WTC11 (cell line): ENCODE measurements at regions not wholly inside any gene's neighbourhood (a gene's known extent, or its start where the extent isn't known, plus 50 kb on each side); places are given as distances from the start of the nearest gene placed in this dataset.

Experiments
- ATAC-seq: fragments of 200-7000 bp; cut with Tn5 transposase; 2 replicates; pipeline ENCODE4 v1.10.0; 2021; ENCODE audit warnings: mild to moderate bottlenecking, moderate library complexity
- CTCF ChIA-PET: fragments of 300-600 bp; sonication (Branson Sonifier 250); formaldehyde crosslinking; loops from one replicate; lab custom pipeline; 2021; ENCODE audit warnings: antibody characterized with exemption; lab: Charles Lee
- POLR2A ChIA-PET: fragments of 350-600 bp; sonication (Branson Sonifier 250); formaldehyde crosslinking; loops from one replicate; lab custom pipeline; 2021; ENCODE audit warnings: antibody characterized with exemption; lab: Charles Lee
- DNase-seq: peaks from one replicate; pipeline ENCODE4 v3.0.0; 2021; ENCODE audit warnings: low spot score
- H3K27ac Mint-ChIP-seq: 2 replicates; pipeline ENCODE4 v1.8.0; 2021; ENCODE audit warnings: mixed read lengths
- H3K27me3 Mint-ChIP-seq: 2 replicates; pipeline ENCODE4 v1.8.0; 2021; ENCODE audit warnings: low read depth, mild to moderate bottlenecking, moderate library complexity, mixed read lengths
- H3K36me3 Mint-ChIP-seq: 2 replicates; pipeline ENCODE4 v1.8.0; 2021; ENCODE audit warnings: mixed read lengths
- H3K4me1 Mint-ChIP-seq: 2 replicates; pipeline ENCODE4 v1.8.0; 2022; ENCODE audit warnings: mixed read lengths
- H3K4me3 Mint-ChIP-seq: 2 replicates; pipeline ENCODE4 v1.8.0; 2021; ENCODE audit warnings: mild to moderate bottlenecking, moderate library complexity, mixed read lengths
- H3K9me3 Mint-ChIP-seq: 2 replicates; pipeline ENCODE4 v1.8.0; 2021; ENCODE audit warnings: mixed read lengths
- CBFB ChIP-seq: sonication (generic); formaldehyde crosslinking; IDR thresholded peaks from 2 replicates; pipeline ENCODE4 v1.8.1; 2022; ENCODE audit warnings: mild to moderate bottlenecking, low read depth, missing genetic modification reagents
- CREM ChIP-seq: sonication (generic); formaldehyde crosslinking; IDR thresholded peaks from 2 replicates; pipeline ENCODE4 v1.8.1; 2022; ENCODE audit warnings: mild to moderate bottlenecking, missing genetic modification reagents, moderate library complexity
- GABPB1 ChIP-seq: sonication (generic); formaldehyde crosslinking; IDR thresholded peaks from 2 replicates; pipeline ENCODE4 v1.8.1; 2023; ENCODE audit warnings: mild to moderate bottlenecking, missing genetic modification reagents
- JUN ChIP-seq: sonication (generic); formaldehyde crosslinking; IDR thresholded peaks from 2 replicates; pipeline ENCODE4 v1.8.0; 2023; ENCODE audit warnings: mild to moderate bottlenecking, missing genetic modification reagents
- NFYB ChIP-seq: sonication (generic); formaldehyde crosslinking; conservative IDR thresholded peaks from 2 replicates; pipeline ENCODE4 v1.8.0; 2022; ENCODE audit warnings: low read depth, missing genetic modification reagents
- NR2C2 ChIP-seq: sonication (generic); formaldehyde crosslinking; IDR thresholded peaks from 2 replicates; pipeline ENCODE4 v1.8.0; 2022; ENCODE audit warnings: mild to moderate bottlenecking, missing genetic modification reagents
- NR3C1 ChIP-seq: sonication (generic); formaldehyde crosslinking; conservative IDR thresholded peaks from 2 replicates; pipeline ENCODE4 v1.8.1; 2023; ENCODE audit warnings: low read depth, mild to moderate bottlenecking, missing genetic modification reagents
- PREB ChIP-seq: sonication (generic); formaldehyde crosslinking; IDR thresholded peaks from 2 replicates; pipeline ENCODE4 v1.8.1; 2022; ENCODE audit warnings: mild to moderate bottlenecking, missing genetic modification reagents, moderate library complexity, borderline replicate concordance
- SOX15 ChIP-seq: fragments of 250-450 bp; sonication (Bioruptor Pico); IDR thresholded peaks from 2 replicates; pipeline ENCODE4 v1.9.0; 2021; ENCODE audit warnings: mild to moderate bottlenecking
- ZNF396 ChIP-seq: fragments of 250-450 bp; sonication (Bioruptor Pico); IDR thresholded peaks from 2 replicates; pipeline ENCODE4 v1.8.0; 2021; ENCODE audit warnings: mild to moderate bottlenecking, moderate library complexity, borderline replicate concordance
- ZNF416 ChIP-seq: fragments of 250-450 bp; sonication (Bioruptor Pico); IDR thresholded peaks from 2 replicates; pipeline ENCODE4 v1.9.0; 2021; ENCODE audit warnings: mild to moderate bottlenecking, inconsistent platforms
- ZNF512 ChIP-seq: sonication (generic); formaldehyde crosslinking; IDR thresholded peaks from 2 replicates; pipeline ENCODE4 v1.8.1; 2022; ENCODE audit warnings: missing genetic modification reagents, borderline replicate concordance
- ZNF671 ChIP-seq: fragments of 250-450 bp; sonication (Bioruptor Pico); IDR thresholded peaks from 2 replicates; pipeline ENCODE4 v1.8.0; 2021; ENCODE audit warnings: mild to moderate bottlenecking
- TF ChIP-seq, protein P1 (sequence below): sonication (generic); formaldehyde crosslinking; IDR thresholded peaks from 2 replicates; pipeline ENCODE4 v1.8.0; 2023; ENCODE audit warnings: missing genetic modification reagents, mild to moderate bottlenecking, borderline replicate concordance
- TF ChIP-seq, protein P2 (sequence below): fragments of 250-450 bp; sonication (Bioruptor Pico); IDR thresholded peaks from 2 replicates; pipeline ENCODE4 v2.1.2; 2022; ENCODE audit warnings: mild to moderate bottlenecking, moderate library complexity
- TF ChIP-seq, protein P3 (sequence below): sonication (generic); formaldehyde crosslinking; IDR thresholded peaks from 2 replicates; pipeline ENCODE4 v1.8.1; 2023; ENCODE audit warnings: mild to moderate bottlenecking, moderate library complexity, missing genetic modification reagents
- TF ChIP-seq, protein P4 (sequence below): sonication (generic); formaldehyde crosslinking; IDR thresholded peaks from 2 replicates; pipeline ENCODE4 v1.8.1; 2023; ENCODE audit warnings: mild to moderate bottlenecking, missing genetic modification reagents
- TF ChIP-seq, protein P5 (sequence below): fragments of 250-450 bp; sonication (Bioruptor Pico); IDR thresholded peaks from 2 replicates; pipeline ENCODE4 v1.9.0; 2021; ENCODE audit warnings: moderate library complexity, mild to moderate bottlenecking, inconsistent platforms, borderline replicate concordance

DNA sequence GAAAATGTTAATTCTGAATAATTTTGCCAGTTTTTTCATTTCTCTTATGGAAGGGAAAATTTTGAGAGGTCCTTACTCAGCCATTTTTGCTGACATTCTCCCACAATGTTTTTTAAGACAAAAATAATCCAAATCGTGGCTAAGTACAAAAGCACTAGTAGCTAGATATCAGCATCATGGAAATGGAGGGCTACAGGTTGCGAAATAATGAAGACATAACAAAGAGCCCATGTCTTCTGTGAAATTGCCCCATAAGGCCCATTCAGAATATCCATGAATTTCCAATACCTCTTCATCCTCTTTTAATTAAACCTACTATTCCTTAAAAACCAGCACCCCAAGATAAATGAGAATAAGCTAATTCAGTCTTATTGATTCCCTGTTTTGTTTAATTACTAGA, 107.4 kb downstream of the HNRNPD start:
- Mint-ChIP-seq H3K9me3 (peaks cover 12% of the 10 kb centered on the region), H3K4me3 (no peak overlapping the region)
- CTCF ChIA-PET: interaction anchor here (1.5 kb wide), 1 partner anchor 18 kb away, joined by 10 read pairs; no protein-coding TSS in a partner anchor

More for the DNA sequence above, 107.4 kb downstream of the HNRNPD start:
- ATAC-seq (no peak), DNase-seq (no peak)
- Mint-ChIP-seq H3K36me3 (no peaks in the 10 kb centered on the region), H3K27me3 (no peaks in the 10 kb centered on the region), H3K4me1 (peaks cover 14% of the 10 kb centered on the region), H3K27ac (no peak overlapping the region)
- TF ChIP-seq PREB: no peak
- no peak for TF ChIP-seq NR2C2 (CRISPR knock-in tag)
- TF ChIP-seq CREM (CRISPR knock-in tag): no peak
- TF ChIP-seq ZNF671: no peak
- no peak for TF ChIP-seq NR3C1 (CRISPR knock-in tag)
- TF ChIP-seq, protein P1, sequence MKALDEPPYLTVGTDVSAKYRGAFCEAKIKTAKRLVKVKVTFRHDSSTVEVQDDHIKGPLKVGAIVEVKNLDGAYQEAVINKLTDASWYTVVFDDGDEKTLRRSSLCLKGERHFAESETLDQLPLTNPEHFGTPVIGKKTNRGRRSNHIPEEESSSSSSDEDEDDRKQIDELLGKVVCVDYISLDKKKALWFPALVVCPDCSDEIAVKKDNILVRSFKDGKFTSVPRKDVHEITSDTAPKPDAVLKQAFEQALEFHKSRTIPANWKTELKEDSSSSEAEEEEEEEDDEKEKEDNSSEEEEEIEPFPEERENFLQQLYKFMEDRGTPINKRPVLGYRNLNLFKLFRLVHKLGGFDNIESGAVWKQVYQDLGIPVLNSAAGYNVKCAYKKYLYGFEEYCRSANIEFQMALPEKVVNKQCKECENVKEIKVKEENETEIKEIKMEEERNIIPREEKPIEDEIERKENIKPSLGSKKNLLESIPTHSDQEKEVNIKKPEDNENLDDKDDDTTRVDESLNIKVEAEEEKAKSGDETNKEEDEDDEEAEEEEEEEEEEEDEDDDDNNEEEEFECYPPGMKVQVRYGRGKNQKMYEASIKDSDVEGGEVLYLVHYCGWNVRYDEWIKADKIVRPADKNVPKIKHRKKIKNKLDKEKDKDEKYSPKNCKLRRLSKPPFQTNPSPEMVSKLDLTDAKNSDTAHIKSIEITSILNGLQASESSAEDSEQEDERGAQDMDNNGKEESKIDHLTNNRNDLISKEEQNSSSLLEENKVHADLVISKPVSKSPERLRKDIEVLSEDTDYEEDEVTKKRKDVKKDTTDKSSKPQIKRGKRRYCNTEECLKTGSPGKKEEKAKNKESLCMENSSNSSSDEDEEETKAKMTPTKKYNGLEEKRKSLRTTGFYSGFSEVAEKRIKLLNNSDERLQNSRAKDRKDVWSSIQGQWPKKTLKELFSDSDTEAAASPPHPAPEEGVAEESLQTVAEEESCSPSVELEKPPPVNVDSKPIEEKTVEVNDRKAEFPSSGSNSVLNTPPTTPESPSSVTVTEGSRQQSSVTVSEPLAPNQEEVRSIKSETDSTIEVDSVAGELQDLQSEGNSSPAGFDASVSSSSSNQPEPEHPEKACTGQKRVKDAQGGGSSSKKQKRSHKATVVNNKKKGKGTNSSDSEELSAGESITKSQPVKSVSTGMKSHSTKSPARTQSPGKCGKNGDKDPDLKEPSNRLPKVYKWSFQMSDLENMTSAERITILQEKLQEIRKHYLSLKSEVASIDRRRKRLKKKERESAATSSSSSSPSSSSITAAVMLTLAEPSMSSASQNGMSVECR: no peak
- no peak for TF ChIP-seq SOX15 (CRISPR knock-in tag)
- TF ChIP-seq ZNF396 (CRISPR knock-in tag): no peak
- no peak for TF ChIP-seq ZNF512 (CRISPR knock-in tag)
- no peak for TF ChIP-seq JUN (CRISPR knock-in tag)
- TF ChIP-seq GABPB1 (CRISPR knock-in tag): no peak
- TF ChIP-seq, protein P2, sequence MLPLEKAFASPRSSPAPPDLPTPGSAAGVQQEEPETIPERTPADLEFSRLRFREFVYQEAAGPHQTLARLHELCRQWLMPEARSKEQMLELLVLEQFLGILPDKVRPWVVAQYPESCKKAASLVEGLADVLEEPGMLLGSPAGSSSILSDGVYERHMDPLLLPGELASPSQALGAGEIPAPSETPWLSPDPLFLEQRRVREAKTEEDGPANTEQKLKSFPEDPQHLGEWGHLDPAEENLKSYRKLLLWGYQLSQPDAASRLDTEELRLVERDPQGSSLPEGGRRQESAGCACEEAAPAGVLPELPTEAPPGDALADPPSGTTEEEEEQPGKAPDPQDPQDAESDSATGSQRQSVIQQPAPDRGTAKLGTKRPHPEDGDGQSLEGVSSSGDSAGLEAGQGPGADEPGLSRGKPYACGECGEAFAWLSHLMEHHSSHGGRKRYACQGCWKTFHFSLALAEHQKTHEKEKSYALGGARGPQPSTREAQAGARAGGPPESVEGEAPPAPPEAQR (CRISPR knock-in tag): no peak
- TF ChIP-seq ZNF416 (CRISPR knock-in tag): no peak
- TF ChIP-seq, protein P3, sequence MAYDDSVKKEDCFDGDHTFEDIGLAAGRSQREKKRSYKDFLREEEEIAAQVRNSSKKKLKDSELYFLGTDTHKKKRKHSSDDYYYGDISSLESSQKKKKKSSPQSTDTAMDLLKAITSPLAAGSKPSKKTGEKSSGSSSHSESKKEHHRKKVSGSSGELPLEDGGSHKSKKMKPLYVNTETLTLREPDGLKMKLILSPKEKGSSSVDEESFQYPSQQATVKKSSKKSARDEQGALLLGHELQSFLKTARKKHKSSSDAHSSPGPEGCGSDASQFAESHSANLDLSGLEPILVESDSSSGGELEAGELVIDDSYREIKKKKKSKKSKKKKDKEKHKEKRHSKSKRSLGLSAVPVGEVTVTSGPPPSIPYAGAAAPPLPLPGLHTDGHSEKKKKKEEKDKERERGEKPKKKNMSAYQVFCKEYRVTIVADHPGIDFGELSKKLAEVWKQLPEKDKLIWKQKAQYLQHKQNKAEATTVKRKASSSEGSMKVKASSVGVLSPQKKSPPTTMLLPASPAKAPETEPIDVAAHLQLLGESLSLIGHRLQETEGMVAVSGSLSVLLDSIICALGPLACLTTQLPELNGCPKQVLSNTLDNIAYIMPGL (CRISPR knock-in tag): no peak
- no peak for TF ChIP-seq NFYB (CRISPR knock-in tag)
- TF ChIP-seq, protein P4, sequence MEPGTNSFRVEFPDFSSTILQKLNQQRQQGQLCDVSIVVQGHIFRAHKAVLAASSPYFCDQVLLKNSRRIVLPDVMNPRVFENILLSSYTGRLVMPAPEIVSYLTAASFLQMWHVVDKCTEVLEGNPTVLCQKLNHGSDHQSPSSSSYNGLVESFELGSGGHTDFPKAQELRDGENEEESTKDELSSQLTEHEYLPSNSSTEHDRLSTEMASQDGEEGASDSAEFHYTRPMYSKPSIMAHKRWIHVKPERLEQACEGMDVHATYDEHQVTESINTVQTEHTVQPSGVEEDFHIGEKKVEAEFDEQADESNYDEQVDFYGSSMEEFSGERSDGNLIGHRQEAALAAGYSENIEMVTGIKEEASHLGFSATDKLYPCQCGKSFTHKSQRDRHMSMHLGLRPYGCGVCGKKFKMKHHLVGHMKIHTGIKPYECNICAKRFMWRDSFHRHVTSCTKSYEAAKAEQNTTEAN (CRISPR knock-in tag): no peak
- TF ChIP-seq, protein P5, sequence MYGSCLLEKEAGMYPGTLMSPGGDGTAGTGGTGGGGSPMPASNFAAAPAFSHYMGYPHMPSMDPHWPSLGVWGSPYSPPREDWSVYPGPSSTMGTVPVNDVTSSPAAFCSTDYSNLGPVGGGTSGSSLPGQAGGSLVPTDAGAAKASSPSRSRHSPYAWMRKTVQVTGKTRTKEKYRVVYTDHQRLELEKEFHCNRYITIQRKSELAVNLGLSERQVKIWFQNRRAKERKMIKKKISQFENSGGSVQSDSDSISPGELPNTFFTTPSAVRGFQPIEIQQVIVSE (CRISPR knock-in tag): no peak
- TF ChIP-seq CBFB: no peak
- POLR2A ChIA-PET: no interaction called here
